NCI-H526 (cell line): ENCODE measurements at regions not wholly inside any gene's neighbourhood (a gene's known extent, or its start where the extent isn't known, plus 50 kb on each side); places are given as distances from the start of the nearest gene placed in this dataset.
"Not testable (repeated sequence)": the region's sequence is repeated elsewhere in the genome, so short reads cannot be mapped to it uniquely, and the experiment has no call there.

Source experiments
- DNase-seq, 2 experiments: peaks; one replicate each; lab custom pipeline; 2025; lab: John Stamatoyannopoulos, UW

DNA sequence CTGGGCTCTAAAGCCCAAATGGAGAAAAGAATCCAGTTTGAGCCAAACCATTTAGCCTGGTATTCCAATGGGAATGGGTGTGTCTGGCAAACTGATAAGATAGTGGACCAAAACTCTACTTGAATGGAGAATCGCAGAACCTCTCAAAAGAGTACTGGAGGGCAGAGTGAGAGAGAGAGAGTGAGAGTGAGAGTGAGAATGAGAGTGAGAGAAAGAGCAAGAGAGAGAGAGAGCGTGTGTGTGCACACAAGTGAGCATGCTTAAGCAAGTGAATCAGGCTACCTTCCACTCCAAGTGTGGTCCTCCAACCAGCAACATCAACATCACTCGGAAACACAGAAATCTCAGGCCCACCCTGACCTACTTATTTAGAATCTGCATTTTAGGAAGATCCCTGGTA, 58.8 kb downstream of the UQCRFS1 start:
- DNase-seq: no peak

DNA sequence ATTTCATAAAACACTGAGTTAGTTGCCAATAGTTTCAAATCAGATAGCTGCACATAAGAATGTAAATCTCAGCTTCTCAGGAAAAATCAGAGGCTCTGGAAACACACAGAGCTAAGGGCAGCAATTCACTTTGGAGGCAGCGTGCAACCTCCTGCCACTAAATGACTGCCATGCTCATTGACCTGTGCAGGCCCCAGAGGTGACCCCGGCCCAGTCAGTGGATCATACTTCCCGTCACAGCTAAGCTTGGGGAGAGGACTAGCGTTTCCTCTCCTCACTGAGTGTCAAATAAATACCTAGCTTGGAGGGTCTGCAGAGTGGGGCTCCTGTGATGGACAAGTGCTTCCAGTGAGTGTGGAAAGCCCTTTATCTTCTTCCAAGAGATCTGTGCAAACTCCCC, 67.2 kb downstream of the UQCRFS1 start:
- no peak for DNase-seq

- no peak for DNase-seq
Measured at GRCh38 chr19:29143183-29143582, 69.8 kb downstream of the UQCRFS1 start.

DNA sequence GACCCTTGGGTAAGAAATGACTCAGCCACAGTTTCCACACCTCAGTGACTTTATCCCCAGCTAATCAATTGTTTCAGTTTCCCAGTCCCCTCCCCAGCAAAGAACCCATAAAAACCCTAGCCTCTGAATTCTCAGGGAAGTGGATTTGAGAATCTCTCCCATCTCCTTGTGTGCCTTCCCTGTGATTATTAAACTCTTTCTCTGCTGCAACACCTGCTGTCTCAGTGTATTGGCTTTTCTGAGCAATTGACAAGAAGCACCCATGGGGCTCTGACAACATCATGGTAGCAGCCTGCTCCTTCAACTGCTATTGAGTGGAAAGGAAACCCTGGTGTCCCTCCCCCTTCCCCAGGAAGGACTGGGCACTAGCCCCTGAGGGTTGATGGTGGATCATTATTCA, 73.7 kb downstream of the UQCRFS1 start:
- DNase-seq: no peak

- not testable (repeated sequence) for DNase-seq
Measured at GRCh38 chr19:29138206-29138605, 74.7 kb downstream of the UQCRFS1 start.

DNA sequence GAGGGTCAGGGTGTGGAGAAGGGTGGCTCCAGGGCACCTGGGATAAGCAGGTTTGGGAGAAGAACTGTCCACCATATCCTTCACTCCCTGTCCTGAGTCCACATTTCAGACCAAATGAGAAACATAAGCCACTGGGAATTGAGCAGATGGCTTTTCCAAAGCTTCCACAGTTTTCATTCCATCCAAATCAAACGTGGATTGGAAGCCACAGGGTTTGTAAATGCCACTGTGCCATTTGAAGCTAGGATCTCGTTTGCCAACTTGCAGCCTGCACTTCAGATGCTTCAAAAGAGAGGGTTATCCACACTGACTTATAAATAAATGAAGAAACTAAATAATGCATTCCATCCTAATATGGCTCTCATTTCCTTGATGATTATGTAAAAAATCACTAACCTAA, 81.5 kb downstream of the UQCRFS1 start:
- DNase-seq: no peak

- DNase-seq: no peak
Measured at GRCh38 chr19:29129148-29129547, 83.8 kb downstream of the UQCRFS1 start.

- no peak for DNase-seq
Measured at GRCh38 chr19:29128203-29128602, 84.7 kb downstream of the UQCRFS1 start.

- no peak for DNase-seq
Measured at GRCh38 chr19:29122185-29122584, 90.8 kb downstream of the UQCRFS1 start.

GRCh38 chr19:29121684-29122083, 91.3 kb downstream of the UQCRFS1 start:
- peak; percentile 28 to 63 for DNase-seq

DNA sequence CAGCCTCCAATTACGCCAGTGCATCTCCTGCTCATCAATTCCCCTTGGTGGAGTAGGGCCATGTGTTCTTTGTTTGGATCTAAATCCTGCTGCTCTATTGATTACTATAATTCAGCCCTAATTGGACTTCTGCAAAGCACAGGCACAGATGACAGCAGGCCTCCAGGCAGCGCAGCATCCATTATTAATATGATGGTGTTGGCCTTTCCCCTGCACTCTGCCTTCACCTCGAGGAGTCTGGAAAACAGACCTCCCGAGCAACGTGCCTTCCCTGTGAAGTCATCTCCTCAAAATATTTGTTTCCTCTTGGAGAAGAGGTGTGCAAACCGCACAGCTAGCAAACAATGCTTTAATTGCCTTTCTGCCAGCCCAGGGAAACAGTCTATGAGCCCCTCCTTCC, 92.5 kb downstream of the UQCRFS1 start:
- no peak for DNase-seq

GRCh38 chr19:29119590-29119989, 93.4 kb downstream of the UQCRFS1 start:
- DNase-seq: peak in 1 of 2 experiments; percentile 34

DNA sequence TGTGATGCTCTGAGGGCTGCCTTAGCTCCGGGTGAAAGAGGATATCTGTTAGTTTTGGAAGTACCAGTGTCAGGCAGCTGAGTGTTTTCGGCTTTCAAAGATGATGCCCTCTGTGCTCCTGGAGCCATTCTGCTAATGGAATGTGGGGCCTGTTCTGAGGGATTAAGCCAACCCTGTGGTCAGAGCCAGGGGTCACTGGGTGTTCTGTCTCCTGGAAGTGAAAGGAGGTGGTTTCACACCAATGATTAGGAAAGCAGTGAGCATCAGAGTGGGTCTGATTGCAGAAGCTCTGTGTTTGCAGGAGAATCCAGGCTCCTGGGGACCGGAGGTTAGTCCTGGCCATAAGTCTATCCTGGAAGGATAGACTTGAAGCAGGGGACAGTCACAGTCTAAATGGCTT, 94.6 kb downstream of the UQCRFS1 start:
- DNase-seq: no peak

DNA sequence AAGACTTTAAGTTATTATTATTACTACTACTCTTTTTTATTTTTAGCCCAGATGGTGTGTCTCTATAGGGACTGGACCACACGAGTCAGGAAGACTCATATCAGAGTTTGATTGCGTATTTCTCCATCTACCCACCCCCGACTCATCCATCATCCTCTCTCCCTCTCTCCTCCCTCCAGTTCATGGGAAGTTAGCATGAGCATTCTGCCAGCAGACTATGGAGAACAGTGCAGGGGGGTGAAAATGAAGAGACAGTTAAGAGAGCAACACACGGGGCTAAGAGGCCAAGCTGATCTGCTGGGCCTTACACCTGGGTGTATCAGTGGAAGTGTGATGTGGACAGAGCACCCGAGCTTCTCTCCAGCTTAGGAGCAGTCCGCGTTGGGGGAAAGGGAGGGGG, 95.0 kb downstream of the UQCRFS1 start:
- DNase-seq: no peak

DNA sequence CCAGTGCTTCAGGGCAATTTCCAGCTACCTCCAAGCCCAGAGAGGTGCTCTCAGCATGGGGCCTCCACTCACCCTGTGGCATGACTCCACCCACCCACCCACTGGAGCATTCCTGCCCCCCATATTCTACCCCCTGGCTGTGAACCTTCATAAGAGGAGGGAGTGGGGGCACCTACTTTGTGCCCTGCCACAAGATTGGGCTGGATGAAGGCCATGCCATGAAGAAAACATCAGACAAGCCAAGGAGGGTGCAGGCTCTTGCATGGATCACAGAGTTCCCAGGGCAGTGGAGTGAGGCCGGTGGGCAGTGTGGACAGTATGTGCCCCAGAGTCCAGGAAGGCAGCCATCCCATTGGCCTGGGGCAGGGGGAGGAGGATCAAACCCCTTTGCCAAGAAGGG, 97.8 kb downstream of the UQCRFS1 start:
- no peak for DNase-seq

DNA sequence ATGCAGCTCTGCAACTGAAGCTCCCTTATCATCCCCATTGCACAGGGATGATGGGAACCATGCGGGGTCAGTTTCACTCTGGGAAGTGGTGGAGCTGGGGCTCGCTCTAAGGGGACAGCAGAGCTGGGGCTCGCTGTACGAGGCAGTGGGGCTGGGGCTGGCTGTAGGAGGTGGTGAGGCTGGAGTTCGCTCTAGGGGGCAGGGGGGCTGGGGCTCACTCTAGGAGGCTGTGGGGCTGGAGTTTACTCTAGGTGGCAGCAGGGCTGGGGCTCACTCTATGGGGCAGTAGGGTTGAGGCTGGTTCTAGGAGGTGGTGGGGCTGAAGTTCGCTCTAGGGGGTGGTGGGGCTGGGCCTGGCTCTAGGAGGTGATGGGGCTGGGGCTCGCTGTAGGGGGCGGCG, 99.1 kb downstream of the UQCRFS1 start:
- no peak for DNase-seq

DNA sequence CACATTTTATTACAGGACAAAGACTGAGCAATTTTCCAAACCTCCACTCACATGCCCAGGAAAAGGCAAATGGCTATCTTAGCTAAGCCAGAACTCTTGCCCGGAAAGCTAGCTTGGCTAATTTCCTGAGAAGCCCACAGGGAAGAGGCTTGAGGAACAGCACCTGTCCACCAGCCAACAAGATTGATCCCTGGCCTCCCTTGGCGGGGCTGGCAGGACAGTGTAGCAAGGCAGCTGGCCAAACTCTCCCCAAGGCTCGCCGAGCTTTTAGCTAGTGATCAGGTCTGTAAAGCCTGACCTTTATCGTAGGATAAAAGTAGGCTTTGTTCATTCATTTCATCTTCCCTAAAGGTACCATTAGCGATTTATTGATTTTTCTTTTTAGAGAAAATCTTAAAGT, 101.4 kb downstream of the UQCRFS1 start:
- DNase-seq: no peak

GRCh38 chr19:29107831-29108230, 105.1 kb downstream of the UQCRFS1 start:
- DNase-seq: no peak

DNA sequence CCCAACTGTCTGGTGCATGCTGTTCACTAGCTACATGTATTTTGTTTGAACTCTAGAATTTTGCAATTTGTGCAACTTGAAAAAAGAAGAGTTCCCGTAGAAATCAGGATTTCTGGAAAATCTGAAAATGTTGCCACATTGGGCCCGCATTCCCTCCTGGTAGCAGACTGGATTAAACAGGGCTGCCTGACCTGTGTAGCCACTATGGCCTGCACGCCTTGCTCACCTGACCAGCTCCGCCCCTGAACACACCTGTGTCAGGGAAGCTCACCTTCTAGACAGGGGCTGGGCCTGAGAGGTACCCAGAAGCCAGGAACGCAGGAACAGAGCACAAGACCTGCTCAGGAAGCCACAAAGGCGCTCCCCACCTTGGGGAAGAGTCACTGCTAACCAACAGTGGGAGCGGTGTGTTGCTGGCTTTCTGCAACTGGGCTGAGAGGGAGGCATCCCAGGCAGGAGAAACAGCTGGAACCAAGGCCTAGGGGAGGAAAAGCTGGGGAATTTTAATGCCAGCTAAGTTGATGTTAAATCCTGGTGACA, 106.5 kb downstream of the UQCRFS1 start:
- no peak for DNase-seq

DNA sequence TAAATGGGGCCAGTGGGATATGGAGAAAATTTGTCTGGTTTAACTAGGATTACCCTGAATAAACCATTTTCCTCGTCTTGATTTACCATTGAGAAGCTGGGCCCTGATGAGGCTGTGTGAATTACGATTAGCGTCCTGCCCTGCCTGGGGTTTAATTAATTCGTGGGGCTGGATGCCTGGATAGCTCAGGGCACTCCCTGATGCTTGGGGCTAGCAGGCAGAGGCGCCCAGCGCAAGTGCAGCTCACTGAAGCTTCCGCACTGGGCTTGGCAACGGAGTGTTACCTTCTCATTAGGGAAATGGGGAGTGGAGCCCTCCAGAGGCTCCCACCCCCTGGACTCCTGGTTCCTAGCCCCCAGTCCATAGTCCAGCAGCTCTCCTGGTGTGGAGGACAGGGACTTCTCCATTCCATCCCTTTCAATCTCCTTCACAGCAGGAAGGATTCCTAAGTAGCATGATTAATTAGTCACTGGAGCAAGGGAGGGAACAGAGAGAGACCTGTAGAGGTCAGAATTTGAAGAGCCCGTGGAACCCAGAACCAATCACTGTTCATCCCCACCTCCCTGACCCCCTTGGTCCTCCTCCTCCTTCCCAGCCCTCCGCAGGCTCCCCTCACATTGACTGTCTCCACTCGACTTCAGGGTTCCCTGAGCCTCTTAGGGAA, 107.2 kb downstream of the UQCRFS1 start:
- no peak for DNase-seq

GRCh38 chr19:29104605-29105241, 108.2 kb downstream of the UQCRFS1 start:
- DNase-seq: no peak

GRCh38 chr19:29098863-29099481, 114.0 kb downstream of the UQCRFS1 start:
- no peak for DNase-seq

DNA sequence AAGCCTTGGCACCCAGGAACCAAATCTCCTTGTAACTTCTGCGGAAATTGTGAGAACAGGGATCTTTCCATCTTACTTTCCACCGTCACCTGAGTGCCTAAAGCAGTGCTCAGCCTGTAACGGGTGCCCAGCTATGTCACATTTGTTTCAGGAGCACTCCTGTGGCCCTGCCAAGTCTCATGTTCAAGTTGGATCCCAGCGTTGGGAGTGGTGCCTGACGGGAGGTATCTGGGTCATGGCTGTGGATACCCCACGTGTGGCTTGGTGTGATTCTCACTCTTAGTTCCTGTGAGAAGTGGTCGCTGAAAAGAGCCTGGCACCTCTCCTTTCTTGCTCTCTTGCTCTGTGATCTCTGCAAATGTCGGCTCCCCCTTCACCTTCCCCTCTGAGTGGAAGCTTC, 114.9 kb downstream of the UQCRFS1 start:
- DNase-seq: no peak
